Activated naive CD8-positive, alpha-beta T cell treated with anti-CD3 and anti-CD28 coated beads, Interleukin-2, amount 50 U/mL, for 24 hours (primary cell): ENCODE measurements at regions not wholly inside any gene's neighbourhood (a gene's known extent, or its start where the extent isn't known, plus 50 kb on each side); places are given as distances from the start of the nearest gene placed in this dataset.

Experiments
- ATAC-seq: fragments of 150-1000 bp; cut with Tn5 transposase; one replicate; pipeline ENCODE4 v1.10.0; 2021
- DNase-seq: peaks from one replicate; pipeline ENCODE4 v3.0.0; 2021
- H3K27ac Mint-ChIP-seq: one replicate; pipeline ENCODE4 v1.8.0; 2021; ENCODE audit warnings: mild to moderate bottlenecking, mixed read lengths
- H3K27me3 Mint-ChIP-seq: one replicate; pipeline ENCODE4 v1.8.0; 2021; ENCODE audit warnings: mixed read lengths
- H3K36me3 Mint-ChIP-seq: one replicate; pipeline ENCODE4 v1.8.0; 2021; ENCODE audit warnings: low read depth, mixed read lengths
- H3K4me1 Mint-ChIP-seq: one replicate; pipeline ENCODE4 v1.8.0; 2021; ENCODE audit warnings: mixed read lengths
- H3K4me3 Mint-ChIP-seq: one replicate; pipeline ENCODE4 v1.8.0; 2021; ENCODE audit warnings: mild to moderate bottlenecking, moderate library complexity, mixed read lengths
- H3K9me3 Mint-ChIP-seq: one replicate; pipeline ENCODE4 v1.8.0; 2021; ENCODE audit warnings: mixed read lengths

DNA sequence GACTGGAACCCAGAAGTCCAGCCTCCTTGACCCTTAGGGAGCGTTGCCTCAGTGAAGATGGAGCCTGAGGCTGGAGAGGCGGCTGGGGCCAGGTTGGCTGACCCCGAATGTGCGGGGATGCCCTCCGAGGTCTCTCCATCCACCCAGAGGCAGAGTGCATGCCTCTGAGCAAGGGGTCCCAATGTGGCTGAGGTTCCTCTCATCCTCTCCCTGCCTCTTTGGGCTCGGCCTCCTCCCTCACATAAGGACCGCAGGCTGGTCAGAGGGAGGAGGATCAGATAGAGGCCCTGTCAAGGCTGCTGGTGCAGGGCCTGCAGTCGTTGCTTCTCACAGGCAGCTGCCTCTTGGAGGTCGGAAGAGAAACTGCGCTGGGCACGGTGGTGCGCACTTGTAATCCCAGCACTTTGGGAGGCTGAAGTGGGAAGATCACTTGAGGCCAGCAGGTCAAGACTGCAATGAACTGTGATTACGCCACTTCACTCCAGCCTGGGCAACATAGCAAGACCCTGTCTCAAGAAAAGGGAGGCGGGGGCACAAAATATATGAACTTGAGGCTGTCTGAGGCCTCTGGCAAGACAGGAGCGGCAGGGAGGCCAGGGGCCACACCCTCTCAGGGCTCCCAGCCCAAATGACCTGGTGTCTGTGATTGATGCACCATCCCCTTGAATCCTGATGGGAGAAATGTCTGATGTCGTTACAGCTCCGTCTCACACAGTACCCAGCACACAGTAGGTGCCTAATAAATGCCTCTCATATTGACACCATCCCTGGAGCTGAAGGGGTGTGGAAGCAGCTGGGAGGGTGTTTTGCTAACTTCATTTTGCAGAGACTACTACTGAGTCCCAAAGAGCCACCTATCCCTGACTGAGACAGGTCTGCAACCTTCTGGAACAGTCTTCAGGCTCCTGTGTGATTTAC is 220.1 kb upstream of the GSE1 start:
- H3K27ac Mint-ChIP-seq: no peak overlapping the region
- no peaks in the 10 kb centered on the region for H3K4me1 Mint-ChIP-seq
- no peaks in the 10 kb centered on the region for H3K9me3 Mint-ChIP-seq
- ATAC-seq (no peak), DNase-seq (no peak)
- H3K27me3 Mint-ChIP-seq: peaks cover 1% of the 10 kb centered on the region
- no peaks in the 10 kb centered on the region for H3K36me3 Mint-ChIP-seq
- no peak overlapping the region for H3K4me3 Mint-ChIP-seq

GRCh38 chr16:85393674-85394451 is 219.3 kb upstream of the GSE1 start:
- ATAC-seq (peak; percentile 57), DNase-seq (peak; percentile 85)
- Mint-ChIP-seq H3K36me3 (no peaks in the 10 kb centered on the region), H3K4me3 (no peak overlapping the region), H3K9me3 (no peaks in the 10 kb centered on the region), H3K4me1 (no peaks in the 10 kb centered on the region), H3K27ac (no peak overlapping the region), H3K27me3 (no peaks in the 10 kb centered on the region)

- H3K4me3 Mint-ChIP-seq: no peak overlapping the region
- no peaks in the 10 kb centered on the region for H3K27me3 Mint-ChIP-seq
- ATAC-seq (no peak), DNase-seq (no peak)
- H3K4me1 Mint-ChIP-seq: no peaks in the 10 kb centered on the region
- H3K9me3 Mint-ChIP-seq: no peaks in the 10 kb centered on the region
- no peaks in the 10 kb centered on the region for H3K36me3 Mint-ChIP-seq
- H3K27ac Mint-ChIP-seq: no peak overlapping the region
These were observed 218.5 kb upstream of the GSE1 start for GRCh38 chr16:85394456-85395206.

DNA sequence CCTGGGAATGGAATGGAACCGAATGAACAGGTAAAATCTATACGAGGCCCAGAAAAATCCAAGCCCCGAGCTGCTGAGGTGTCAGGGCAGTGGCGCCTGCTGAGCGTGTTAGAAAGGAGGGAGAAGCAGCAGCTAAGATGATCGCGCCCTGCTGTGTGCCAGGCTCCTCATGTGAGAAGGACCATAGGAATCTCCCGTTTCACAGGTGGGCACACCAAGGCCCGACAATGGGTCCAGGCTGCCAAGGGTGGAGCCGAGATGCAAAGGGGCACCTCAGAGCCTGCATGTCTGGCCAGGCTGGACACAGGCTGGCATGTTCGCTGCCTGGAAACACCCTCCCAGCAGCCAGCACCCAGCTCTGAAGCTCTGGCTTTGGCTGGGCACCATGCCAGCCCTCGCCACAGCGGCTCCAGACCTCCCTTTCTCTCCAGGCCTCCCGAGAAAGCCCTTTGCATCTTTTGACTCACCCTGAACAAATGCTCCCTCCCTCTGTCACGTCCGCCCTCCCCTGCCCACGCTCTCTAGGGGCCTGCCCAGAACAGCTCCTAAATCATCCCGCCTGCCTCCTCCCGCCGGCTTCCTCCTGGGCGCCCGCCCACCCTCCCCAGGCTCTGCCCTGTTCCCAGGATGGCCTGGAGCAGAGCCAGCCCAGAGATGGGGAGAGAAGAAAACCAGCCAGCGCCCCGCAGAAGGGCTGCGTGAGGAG is 217.8 kb upstream of the GSE1 start:
- H3K4me3 Mint-ChIP-seq: no peak overlapping the region
- no peaks in the 10 kb centered on the region for H3K27me3 Mint-ChIP-seq
- ATAC-seq (no peak), DNase-seq (no peak)
- H3K9me3 Mint-ChIP-seq: no peaks in the 10 kb centered on the region
- H3K4me1 Mint-ChIP-seq: no peaks in the 10 kb centered on the region
- H3K27ac Mint-ChIP-seq: no peak overlapping the region
- H3K36me3 Mint-ChIP-seq: no peaks in the 10 kb centered on the region

- Mint-ChIP-seq H3K9me3 (no peaks in the 10 kb centered on the region), H3K36me3 (no peaks in the 10 kb centered on the region), H3K27me3 (no peaks in the 10 kb centered on the region), H3K27ac (no peak overlapping the region), H3K4me3 (no peak overlapping the region), H3K4me1 (no peaks in the 10 kb centered on the region)
- ATAC-seq (no peak), DNase-seq (no peak)
These were observed 216.9 kb upstream of the GSE1 start for GRCh38 chr16:85395913-85396878.

DNA sequence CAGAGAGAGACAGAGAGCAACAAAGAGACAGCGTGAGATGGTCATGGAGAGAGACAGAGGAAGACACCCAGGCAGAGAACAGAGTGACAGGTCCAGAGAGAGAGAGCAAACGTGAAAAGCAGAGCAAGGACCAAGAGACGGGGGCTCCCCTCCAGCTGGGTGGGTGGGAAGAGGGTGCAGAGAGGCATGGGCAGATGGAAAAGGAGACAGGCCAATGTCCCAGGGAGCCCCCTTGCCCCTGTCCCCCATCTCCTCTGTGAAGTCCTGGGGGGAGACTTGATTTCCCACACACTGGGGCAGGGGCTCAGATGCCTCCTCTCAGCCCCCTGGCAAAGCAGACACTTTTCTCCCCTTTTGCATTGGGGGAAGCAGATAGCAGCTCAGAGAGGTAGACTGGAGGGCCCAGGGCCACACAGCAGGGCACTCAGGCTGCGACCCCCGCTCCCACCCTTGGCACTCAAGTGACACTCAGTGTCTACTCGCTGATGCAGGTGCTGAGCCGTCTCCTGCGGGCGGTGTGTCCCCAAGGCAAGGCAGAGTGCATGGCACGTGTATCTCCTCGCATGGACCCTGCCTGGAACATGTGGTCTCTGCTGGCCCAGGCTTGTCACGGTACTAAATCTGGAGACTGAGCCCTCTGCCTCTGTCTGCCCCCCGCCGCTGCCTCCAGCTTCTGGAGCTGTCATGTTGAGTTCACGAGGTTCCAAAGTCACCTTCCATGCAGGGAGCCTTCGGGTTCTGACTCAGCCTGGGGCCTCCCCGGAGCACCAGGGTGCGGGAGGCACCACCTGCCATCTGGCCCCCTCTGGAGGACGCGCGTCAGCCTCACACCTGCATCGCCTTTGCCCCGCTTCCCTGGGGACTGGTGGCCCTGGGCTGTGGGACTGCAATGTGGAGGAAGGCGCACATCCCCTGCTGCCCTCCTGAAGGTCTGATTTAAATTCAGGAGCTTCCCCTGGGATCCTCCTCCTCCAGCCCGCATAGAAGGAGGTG is 215.9 kb upstream of the GSE1 start:
- Mint-ChIP-seq H3K9me3 (no peaks in the 10 kb centered on the region), H3K4me1 (no peaks in the 10 kb centered on the region), H3K27me3 (no peaks in the 10 kb centered on the region), H3K36me3 (no peaks in the 10 kb centered on the region), H3K4me3 (no peak overlapping the region), H3K27ac (no peak overlapping the region)
- ATAC-seq (peak; percentile 35), DNase-seq (peak; percentile 22)

DNA sequence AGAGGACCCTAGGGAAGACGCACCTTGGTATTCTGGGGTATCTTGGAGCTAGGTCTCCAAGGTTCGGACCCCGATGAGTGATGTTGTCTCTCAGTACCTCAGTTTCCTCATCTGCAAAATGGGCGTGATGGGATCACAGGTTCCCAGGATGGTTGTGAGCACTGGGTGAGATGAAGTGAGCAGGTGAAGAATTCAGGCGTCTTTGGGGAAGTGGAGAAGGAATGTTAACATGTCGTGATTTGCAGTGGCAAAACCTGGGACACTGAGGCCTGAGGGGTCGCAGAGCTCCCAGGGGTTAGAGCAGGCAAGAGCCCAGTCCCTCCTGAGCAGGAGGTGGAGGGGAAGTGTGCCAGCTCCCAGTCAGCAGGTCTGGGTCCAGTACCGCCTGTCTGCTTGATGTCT is 215.1 kb upstream of the GSE1 start:
- H3K27me3 Mint-ChIP-seq: no peaks in the 10 kb centered on the region
- ATAC-seq (no peak), DNase-seq (no peak)
- H3K9me3 Mint-ChIP-seq: no peaks in the 10 kb centered on the region
- H3K27ac Mint-ChIP-seq: no peak overlapping the region
- peaks cover 1% of the 10 kb centered on the region for H3K4me1 Mint-ChIP-seq
- H3K4me3 Mint-ChIP-seq: no peak overlapping the region
- no peaks in the 10 kb centered on the region for H3K36me3 Mint-ChIP-seq

DNA sequence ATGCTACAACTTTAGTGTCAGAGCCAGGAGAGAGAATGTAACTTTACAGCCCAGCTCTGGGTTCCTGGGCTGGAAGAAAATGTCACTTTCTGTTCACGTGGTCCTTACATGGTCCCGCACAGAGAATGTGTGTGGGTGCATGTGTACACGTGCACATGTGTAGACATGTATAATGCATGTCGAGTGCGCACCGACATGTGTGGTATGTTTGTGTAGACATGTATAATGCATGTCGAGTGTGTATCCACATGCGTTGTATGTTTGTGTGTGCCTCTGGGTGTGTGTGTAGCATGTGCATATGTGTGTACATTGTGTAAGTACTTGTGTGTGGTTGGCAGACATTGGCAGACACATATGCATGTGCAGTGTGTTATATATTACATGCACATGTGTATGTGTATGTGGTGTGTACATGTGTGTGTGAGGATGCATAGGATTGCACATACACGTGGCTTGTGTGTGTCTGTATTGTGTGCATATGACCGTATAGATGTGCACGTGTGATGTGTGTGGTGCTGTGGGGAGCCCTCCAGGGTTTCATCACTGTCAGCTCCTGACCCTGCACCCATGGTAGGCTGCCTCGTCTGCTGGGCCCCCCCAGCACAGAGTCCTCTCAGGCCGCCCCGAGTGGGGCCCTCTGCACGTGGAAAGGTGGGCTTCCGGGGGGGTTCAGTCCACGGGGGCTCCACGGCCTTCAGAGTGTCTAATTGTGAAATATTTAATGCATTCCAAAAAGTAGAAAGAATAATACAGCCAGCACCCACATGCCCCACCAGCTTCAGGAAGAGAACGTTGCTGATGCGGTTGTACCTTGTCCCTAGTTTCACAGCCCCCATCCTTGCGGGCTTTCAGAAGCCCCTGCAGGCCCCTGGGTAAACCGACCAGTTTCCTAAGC is 214.2 kb upstream of the GSE1 start:
- peaks cover 4% of the 10 kb centered on the region for H3K4me1 Mint-ChIP-seq
- no peak overlapping the region for H3K27ac Mint-ChIP-seq
- ATAC-seq (no peak), DNase-seq (no peak)
- H3K36me3 Mint-ChIP-seq: no peaks in the 10 kb centered on the region
- H3K9me3 Mint-ChIP-seq: no peaks in the 10 kb centered on the region
- H3K4me3 Mint-ChIP-seq: no peak overlapping the region
- H3K27me3 Mint-ChIP-seq: no peaks in the 10 kb centered on the region

GRCh38 chr16:85399583-85400284 is 213.4 kb upstream of the GSE1 start:
- DNase-seq: no peak
- no peak overlapping the region for H3K27ac Mint-ChIP-seq
- no peaks in the 10 kb centered on the region for H3K36me3 Mint-ChIP-seq
- H3K4me3 Mint-ChIP-seq: no peak overlapping the region
- peaks cover 4% of the 10 kb centered on the region for H3K4me1 Mint-ChIP-seq
- H3K9me3 Mint-ChIP-seq: no peaks in the 10 kb centered on the region
- H3K27me3 Mint-ChIP-seq: no peaks in the 10 kb centered on the region
- ATAC-seq: no peak

DNA sequence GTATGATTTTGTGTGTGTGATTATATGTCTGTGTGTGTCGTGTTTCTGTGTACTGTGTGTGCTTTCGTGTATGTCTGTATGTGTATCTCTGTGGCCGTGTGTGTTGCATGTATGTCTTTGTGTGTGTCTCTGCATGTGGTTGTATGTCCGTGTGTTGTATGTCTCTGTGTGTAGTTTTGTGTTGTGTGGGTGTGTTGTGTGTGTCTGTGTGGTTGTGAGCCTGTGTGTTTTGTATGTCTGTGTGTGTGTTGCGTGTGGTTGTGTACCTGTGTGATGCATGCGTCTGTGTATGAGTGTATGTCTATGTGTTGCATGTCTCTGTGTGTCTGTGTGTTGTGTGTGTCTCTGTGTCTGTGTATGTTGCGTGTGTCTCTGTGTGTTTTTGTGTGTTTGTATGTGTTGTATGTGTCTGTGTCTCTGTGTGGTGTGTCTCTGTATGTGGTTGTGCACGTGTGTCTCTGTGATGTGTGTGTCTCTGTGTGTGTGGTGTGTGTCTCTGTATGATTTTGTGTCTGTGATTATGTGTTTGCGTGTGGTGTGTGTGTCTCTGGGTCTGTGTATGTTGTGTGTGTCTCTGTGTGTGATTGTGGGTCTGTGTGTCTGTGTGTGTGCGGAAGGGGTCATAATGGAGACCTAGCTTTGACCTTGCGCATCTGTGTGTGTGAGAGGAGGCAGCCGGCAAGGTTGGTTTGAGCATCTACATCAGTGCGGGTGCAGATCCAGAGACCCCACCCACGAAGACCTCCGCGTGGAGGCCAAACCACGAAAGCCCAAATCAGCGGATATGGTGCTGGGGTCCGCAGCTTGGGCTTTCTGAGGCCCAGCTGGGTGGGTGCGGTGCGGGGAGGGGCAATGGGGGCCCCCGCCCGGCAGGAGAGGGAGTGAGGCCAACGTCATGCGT is 212.6 kb upstream of the GSE1 start:
- no peak for DNase-seq
- ATAC-seq: no peak
- Mint-ChIP-seq H3K36me3 (no peaks in the 10 kb centered on the region), H3K9me3 (no peaks in the 10 kb centered on the region), H3K27me3 (no peaks in the 10 kb centered on the region), H3K4me3 (no peak overlapping the region), H3K4me1 (peaks cover 4% of the 10 kb centered on the region), H3K27ac (no peak overlapping the region)
